HL-60/S4 (cell line): ENCODE measurements at regions not wholly inside any gene's neighbourhood (a gene's known extent, or its start where the extent isn't known, plus 50 kb on each side); places are given as distances from the start of the nearest gene placed in this dataset.

Experiments
- in situ Hi-C: fragments of 300-500 bp; cut with MboI; formaldehyde crosslinking; loops from 2 replicates; pipeline ENCODE4 v1.14.3; 2022; ENCODE audit warnings: low sequenced_read_pairs

GRCh38 chr1:234718496-234719453, 108.8 kb upstream of the IRF2BP2 start:
- in situ Hi-C loops = no loop called here

- in situ Hi-C loops = no loop called here
Observed at GRCh38 chr1:234716908-234717375, 107.0 kb upstream of the IRF2BP2 start.

GRCh38 chr1:234715252-234716014, 105.5 kb upstream of the IRF2BP2 start:
- in situ Hi-C loops = no loop called here

- in situ Hi-C loops = no loop called here
Observed at GRCh38 chr1:234713859-234714258, 103.9 kb upstream of the IRF2BP2 start.

DNA sequence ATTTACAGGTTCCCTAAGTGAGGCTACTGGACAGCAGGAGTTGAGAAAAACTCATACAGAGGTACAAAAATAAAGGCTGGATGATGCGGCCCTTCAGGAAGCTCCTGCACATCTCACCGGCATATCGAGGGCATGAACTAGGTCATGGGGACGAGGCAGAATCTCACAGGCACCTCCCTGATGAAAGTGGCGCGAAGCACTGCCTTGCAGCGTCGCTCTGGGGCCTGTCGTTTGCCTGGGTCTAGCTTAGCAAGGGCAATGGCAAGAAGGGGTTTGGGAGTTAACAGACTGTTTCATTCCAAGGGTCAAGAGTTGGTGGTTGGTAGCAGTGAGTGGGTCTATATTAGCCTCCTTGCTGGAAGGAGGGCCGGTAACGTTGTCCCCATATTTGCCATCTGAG, 103.5 kb upstream of the IRF2BP2 start:
- in situ Hi-C loops = no loop called here

GRCh38 chr1:234712891-234713305, 102.9 kb upstream of the IRF2BP2 start:
- in situ Hi-C loops = no loop called here

- in situ Hi-C loops = no loop called here
Observed at GRCh38 chr1:234710936-234711724, 101.2 kb upstream of the IRF2BP2 start.

DNA sequence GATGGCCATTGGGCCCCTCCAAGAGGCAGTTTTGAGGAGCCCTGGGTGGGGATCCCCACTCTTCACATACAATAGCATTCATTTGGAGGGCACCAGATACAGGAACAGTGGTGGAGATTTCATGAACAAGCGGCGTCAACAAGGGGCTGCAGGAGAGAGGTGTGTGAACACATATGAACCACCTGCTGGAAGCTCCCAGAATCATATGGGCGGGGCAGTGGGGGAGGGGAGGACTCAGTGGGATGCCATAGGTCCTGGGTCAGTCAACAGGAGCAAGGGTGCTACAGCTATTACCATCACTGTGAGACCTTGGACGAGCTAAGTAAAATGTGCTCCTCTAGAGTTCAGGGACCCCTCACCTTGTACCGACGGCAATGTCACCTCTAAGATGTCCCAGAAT, 100.4 kb upstream of the IRF2BP2 start:
- in situ Hi-C loops = no loop called here

DNA sequence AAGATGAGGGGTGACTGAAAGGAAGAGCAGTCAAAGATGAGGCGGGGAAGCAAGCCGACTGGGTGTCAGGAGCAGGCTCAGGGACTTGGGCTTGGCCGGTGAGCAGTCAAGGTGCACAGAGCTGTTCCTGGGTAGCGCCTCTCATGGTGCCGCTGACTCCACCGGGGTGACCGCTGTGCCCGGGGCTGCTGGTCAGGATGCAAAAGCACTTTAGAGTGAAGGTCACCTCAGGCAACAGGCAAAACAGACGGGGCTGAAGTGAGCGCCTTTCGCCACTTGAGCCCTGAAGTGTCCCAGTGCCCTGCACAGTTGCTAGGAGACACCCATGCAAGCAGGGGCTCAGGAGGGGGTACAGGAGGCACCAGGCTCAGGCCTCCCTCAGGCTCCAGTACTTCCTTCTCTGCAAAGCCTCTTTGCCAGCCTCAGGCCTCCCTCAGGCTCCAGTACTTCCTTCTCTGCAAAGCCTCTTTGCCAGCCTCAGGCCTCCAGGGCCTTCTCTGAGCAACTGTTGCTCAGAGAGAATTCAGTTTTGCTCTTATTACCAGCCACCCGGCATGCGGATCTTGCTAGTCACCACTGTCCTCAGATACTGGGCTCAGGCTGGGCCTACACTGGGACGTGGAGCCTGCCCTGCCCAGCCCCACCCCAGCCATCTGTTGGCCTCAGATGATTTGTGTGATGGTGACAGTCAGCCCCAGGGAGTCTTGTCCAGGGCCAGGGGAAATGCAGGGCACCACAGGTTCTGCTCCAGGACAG, 99.7 kb upstream of the IRF2BP2 start:
- in situ Hi-C loops = no loop called here

DNA sequence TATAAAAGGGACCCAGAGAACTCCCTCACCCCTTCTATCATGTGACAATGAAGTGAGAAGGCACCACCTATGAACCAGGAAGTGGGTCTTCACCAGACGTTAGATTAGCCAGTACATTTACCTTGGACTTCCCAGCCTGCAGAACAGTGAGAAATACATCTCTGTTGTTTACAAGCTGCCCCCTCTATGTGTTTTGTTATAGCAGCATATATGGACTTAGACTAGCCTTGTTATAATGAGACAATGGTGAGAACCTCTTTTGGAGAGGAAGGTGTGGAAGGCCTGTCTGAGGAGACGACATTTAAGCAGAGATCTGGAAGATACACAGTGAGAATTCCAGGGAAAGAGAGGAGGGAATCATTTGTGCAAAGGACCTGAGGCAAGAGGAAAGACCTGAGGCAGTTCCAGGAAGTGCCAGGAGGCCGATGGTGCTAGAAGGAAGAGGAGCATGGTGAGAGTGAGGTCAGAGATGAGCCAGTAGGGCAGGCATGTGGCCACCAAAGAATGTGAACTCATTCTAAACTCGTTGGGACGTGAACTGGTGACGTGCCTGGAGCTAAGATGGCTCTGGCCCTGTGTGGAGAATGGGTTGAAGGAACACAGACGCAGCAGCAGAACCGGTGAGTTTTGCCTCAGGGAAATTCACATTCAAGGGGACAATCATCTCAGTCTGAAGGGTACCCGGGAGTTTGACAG, 98.9 kb upstream of the IRF2BP2 start:
- in situ Hi-C loops = no loop called here

DNA sequence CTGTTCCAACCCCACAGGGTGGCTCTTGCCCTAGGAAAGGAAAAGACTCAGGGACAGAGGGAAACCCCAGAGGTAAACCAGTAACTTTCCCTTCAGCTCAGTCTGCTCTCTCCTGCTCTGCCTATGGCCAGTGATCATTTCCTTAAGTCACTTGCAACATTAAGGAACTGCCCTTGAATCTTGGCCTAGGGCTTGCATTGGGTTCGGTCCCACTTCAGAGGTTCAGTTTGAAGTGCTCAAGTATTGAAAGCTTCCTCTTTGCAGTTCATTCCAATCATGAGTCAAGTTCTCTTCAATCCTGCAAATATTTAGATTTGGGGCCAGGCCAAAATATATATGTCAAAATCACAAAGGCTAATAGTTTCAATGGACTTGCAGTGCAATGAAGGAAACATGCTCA, 97.7 kb upstream of the IRF2BP2 start:
- in situ Hi-C loops = no loop called here

GRCh38 chr1:234706931-234707330, 97.0 kb upstream of the IRF2BP2 start:
- in situ Hi-C loops = no loop called here

GRCh38 chr1:234706199-234706598, 96.2 kb upstream of the IRF2BP2 start:
- in situ Hi-C loops = no loop called here

GRCh38 chr1:234705615-234706014, 95.6 kb upstream of the IRF2BP2 start:
- in situ Hi-C loops = no loop called here

- in situ Hi-C loops = no loop called here
Observed at GRCh38 chr1:234704106-234704887, 94.3 kb upstream of the IRF2BP2 start.

DNA sequence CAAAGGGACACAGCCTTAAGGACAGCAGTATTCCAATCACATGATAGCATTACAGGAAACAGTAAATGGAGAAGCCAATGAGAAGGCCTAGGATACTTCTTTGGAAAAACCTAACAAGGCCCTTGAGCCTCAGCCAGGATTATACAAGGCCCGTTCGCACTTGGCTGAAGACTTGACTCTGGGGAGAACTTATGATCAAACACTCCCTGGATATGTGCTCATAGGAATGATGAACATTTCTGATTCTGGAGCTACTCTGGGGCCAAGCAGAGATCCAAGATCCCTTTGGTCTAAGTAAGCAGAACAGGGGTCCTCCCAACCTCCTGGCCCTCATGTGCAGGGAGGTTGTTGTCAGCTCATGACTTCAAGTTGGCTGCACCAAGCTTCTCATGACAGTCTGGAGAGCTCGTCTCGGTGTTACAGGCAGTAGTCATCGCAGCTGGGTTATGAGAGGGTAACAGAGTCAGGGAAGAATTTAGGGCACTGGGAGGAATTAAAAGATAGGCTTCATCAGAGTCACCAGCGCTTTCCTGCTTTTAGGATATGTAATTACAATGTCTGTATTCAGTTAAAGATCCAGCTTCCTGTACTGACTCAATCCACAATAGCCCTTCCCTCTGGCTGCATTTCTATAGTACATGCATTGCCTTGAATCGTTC, 92.5 kb upstream of the IRF2BP2 start:
- in situ Hi-C loops = no loop called here

- in situ Hi-C loops = no loop called here
Observed at GRCh38 chr1:234701737-234702341, 91.9 kb upstream of the IRF2BP2 start.
